Fibroblast of skin of back (primary cell): ENCODE measurements at regions not wholly inside any gene's neighbourhood (a gene's known extent, or its start where the extent isn't known, plus 50 kb on each side); places are given as distances from the start of the nearest gene placed in this dataset.
A peak's percentile ranks its signal among the peaks of the same experiment; 100 is the strongest.
"Not testable (repeated sequence)": the region's sequence is repeated elsewhere in the genome, so short reads cannot be mapped to it uniquely, and the experiment has no call there.

Experiments used
- DNase-seq: peaks from one replicate; pipeline ENCODE4 v3.0.0-alpha.2; 2013

- DNase-seq, result peak; percentile 60
Observed at GRCh38 chr1:83457735-83458248, 541.1 kb downstream of the TTLL7 start.

DNA sequence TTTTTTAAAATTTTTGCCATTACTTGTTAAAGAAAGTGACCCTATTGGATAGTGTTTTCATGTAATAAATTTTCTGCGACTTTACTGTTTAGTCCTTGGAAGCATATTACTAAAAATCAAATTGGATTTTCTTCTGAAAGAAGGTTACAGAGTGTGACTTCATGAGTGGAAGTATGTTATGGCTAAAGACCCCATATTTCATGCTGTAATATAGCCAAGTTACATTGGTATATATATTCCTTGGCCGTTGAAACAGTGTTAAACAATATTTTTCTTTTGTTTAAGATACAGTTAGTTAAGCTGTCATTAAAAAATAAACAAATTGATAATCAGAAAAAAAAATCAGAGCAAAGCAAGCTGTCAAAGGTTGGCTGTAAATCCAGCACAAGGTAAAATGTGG, 541.7 kb downstream of the TTLL7 start:
- not testable (repeated sequence) for DNase-seq

DNA sequence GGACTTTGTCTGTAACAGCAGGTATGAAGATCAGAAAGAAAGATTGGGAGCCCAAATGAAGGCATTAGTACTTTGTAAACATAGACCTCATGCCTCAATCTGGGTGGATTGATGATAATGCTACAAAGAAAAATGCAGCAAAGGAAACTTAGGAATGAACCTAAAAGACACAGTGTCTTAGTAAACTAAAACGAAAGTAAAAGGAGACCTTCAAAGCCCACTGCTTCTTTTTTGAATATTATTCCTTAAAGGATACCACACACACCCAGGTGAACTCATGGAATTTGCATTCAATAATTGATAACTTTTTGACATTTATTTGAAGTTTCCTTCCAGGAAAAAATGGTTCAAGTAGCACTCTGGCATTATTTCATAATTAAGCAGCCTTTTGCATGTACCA, 543.2 kb downstream of the TTLL7 start:
- not testable (repeated sequence) for DNase-seq

DNA sequence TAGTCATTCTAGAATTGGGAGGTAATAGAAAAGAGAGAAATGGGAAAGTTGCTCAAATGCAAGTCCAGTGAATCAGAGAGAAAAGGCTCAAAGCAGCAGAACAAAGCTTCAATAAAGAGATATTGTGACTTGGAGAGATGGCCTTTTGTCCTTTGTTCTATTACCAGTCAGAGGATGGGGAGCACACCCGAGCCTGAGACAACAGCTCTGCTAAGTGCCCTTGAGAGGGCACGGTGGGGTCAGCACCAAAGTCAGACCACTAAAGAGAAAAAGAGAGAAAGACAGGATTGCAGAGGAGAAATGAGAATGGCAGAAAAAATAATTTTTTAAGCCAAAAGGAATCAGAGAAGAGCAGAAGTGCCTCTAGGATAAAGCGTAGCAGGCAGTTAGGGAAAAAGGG, 553.1 kb downstream of the TTLL7 start:
- DNase-seq, result not testable (repeated sequence)

- not testable (repeated sequence) for DNase-seq
Observed at GRCh38 chr1:83442412-83442811, 556.5 kb downstream of the TTLL7 start.

- DNase-seq, result peak; percentile 66
Observed at GRCh38 chr1:83440586-83440985, 558.3 kb downstream of the TTLL7 start.

DNA sequence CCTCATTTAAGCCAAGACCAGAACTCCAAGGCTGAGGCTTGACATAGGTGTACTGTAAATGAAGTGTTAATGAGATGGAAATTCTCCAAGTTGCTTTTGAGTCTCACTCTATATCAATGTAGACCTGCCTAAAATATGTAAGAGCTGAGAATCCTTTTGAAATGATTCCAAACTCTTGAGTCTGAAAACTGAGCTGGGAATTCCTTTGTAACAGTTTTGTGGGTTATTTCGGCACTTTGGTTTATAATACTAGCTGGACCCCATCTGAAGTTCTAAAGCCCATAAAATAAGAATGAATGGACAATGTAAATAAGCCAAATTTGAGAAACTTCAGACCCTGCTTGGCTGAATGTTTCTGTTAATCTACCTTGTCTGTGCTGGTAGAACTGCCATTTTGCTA, 558.9 kb downstream of the TTLL7 start:
- DNase-seq, result not testable (repeated sequence)

DNA sequence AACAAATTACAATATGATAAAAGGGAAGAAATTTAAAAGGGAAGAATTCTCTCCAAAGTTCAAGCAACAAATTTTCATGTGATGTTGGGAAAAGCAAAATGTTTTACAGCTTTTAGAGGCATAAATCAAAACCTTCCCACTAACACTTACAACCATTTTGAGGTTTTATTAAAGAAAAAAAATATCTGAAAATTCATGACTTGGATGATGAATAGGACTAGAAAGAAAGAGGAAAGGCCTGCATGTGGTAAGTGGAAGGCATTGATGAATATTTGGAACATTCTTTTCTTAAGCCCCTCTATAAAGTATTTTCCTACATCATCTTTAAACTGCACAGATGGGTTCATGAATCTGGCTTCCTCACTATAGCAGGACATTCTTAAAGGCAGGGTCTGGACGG, 560.6 kb downstream of the TTLL7 start:
- DNase-seq, result not testable (repeated sequence)

- DNase-seq, result peak; percentile 57
Observed at GRCh38 chr1:83435336-83435735, 563.6 kb downstream of the TTLL7 start.

DNA sequence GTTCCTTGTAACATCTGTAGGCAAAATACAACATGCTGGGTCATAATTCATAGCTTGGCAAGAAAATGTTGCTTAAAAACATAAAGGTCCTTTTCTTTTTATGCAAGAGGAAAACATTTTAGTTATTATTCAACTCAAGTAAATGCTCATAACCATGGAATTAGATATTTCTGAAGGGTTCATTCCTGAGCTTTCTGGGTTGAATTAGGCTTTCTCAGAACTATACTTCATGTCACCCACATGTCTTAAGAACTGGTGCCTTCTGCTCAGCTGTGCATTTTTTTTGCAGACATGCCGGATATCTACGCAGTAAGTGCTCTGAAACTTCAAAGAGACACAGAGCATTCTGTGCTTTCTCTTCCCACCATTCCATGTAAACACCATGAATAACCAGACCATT, 571.4 kb downstream of the TTLL7 start:
- not testable (repeated sequence) for DNase-seq

DNA sequence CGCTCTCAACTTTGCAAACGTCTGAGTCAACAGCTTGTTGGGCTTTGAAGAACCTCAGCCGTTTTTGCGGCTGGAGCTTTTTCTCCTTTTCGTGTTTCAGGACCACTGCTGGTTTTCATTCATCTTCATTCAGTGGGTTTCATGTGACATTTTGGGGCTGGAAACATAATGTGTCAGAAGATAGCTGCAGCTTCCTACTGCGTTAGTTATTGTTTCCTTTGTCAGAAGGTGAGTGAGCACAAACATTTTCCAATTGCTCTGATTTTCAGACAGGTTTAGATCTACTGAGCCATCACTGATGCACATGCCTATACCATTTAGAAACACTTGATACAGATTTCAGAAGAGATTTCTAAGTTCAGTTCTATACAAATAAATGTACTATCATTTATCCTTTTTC, 575.5 kb downstream of the TTLL7 start:
- DNase-seq, result not testable (repeated sequence)

DNA sequence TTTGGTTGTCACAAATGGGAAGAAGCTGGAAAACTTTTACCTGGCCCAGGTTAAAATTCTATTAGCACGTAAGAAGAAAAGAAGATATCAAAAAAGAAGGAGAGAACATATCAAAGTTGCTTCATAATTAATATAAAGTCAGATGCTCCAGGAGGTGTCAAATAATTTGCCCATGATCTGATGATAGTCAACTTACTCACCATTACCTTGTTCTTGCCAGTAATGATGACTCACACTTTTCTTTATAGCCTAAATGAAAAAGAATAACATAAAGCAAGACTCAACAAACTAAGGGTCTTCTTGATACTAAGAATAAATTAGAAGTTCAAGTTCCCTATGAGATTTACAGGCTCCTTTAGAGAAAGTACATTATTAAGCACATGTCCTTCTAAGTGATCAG, 580.4 kb downstream of the TTLL7 start:
- no peak for DNase-seq

- DNase-seq, result not testable (repeated sequence)
Observed at GRCh38 chr1:83413839-83414107, 585.2 kb downstream of the TTLL7 start.

GRCh38 chr1:83410746-83411413, 588.1 kb downstream of the TTLL7 start:
- peak; percentile 34 for DNase-seq

- DNase-seq, result not testable (repeated sequence)
Observed at GRCh38 chr1:83406693-83407371, 592.1 kb downstream of the TTLL7 start.

- DNase-seq, result not testable (repeated sequence)
Observed at GRCh38 chr1:83405789-83406188, 593.1 kb downstream of the TTLL7 start.

GRCh38 chr1:83403500-83403899, 595.4 kb downstream of the TTLL7 start:
- not testable (repeated sequence) for DNase-seq

- DNase-seq, result not testable (repeated sequence)
Observed at GRCh38 chr1:83401146-83401545, 597.8 kb downstream of the TTLL7 start.

DNA sequence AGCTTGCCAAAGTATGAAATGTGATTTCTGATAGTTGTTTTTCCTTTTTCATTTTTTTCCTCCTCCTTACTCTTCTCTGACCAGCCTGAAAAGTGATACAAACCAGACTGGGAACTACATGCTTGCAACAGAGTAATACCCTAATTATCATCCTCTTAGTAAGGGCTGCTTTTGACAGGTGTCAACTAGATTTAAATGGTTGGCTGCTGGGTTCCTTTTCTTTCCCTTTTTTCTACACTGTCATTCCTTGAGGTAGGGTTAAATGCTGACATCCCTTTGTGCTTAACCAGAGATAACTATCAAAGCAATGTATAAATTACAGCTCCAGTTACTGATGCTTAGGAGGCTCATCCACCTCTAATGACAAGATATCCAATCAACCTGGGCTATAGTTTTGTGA, 598.8 kb downstream of the TTLL7 start:
- DNase-seq, result not testable (repeated sequence)

DNA sequence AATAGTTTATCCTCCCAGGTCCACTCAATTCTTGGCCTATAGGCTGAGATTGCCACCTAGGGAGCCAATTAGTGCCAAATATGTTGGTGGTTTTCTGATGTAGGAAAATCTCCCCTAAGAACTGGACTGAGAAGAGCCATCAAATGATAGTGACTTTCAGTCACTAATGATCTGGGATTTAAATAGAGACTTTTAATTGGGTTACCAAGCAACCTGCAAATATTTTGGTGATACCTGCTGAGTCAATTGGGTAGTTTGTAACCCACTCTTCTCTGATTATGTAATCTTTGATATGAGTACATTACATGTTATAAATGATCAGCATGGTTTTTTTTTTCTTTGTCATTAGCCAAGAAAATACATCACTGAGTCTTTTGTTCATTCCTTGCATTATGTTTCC, 600.8 kb downstream of the TTLL7 start:
- DNase-seq, result not testable (repeated sequence)

DNA sequence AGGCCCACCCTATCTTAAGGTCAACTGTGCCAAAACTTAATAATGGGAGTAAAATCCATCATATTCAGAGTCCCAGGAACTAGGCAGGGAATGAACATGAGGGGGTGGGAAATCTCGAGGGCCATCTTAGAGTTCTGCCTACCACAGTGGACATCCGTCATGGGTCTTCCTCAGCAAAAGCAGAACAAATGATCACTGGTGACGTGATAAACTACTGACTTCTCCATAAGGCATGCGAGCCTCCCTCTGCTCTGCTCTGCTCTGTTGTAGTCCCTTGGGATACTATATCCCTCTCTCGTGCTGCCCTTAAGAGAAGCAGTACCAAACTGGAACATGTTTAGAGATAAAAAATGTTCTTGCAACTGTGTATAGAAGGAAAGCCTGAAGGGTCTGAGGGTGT, 603.8 kb downstream of the TTLL7 start:
- DNase-seq, result not testable (repeated sequence)

GRCh38 chr1:83386946-83387345, 612.0 kb downstream of the TTLL7 start:
- peak; percentile 31 for DNase-seq

- DNase-seq, result not testable (repeated sequence)
Observed at GRCh38 chr1:83383107-83383506, 615.8 kb downstream of the TTLL7 start.

- DNase-seq, result not testable (repeated sequence)
Observed at GRCh38 chr1:83373018-83373417, 625.9 kb downstream of the TTLL7 start.
